NCI-H510A treated with DMSO at 0.1 percent for 48 hours (cell line): ENCODE measurements at regions not wholly inside any gene's neighbourhood (a gene's known extent, or its start where the extent isn't known, plus 50 kb on each side); places are given as distances from the start of the nearest gene placed in this dataset.
"Not testable (repeated sequence)": the region's sequence is repeated elsewhere in the genome, so short reads cannot be mapped to it uniquely, and the experiment has no call there.

Experiments
- DNase-seq: peaks from one replicate; lab custom pipeline; 2025; lab: John Stamatoyannopoulos, UW

DNA sequence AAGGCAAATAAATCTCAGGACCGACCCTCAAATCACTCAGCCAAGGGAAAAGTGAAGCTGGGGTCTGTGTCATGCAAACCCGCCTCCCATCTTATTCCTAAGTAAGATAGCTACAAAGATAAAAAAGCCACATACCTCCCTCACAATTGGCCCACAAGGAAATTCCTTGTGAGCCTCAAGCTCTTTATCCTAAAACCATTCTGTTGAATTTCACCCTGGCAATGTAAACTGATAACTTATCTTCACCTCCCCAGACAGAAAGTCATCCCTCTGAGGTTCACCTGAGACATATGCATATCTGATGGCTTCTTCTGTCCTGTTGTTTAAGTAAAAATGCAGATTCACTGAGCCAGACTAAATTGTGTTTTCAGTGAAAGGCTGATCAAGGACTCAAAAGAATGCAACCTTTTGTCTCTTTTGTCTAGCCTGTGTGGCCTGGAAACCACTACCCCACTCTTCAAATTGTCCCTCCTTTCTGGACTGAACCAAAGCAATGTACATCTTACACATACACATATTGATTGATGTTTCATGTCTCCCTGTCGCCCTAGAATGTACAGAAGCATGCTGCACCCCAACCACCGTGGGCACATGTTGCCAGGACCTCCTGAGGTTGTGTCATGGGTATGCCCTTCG is 91.3 kb downstream of the MFAP3L start:
- DNase-seq, result no peak

DNA sequence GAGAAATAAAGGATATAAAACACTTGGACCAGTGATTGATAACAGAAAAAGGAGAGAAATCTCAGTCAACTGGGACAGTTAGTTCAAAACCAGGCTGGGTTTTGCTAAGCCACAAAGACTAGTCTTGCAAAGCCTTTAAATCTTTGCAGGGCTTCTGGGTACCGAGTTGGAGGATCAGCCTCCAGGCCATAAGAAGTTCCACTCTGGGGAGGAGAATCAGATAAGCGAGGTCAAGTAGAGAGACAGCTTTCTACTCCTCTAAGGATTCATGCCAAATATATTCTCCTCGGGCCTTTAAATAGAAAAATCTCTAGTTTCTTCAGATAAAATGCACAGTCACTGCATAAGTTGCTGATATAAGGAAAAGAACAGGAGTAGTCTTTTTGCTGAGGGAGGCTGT is 92.7 kb downstream of the MFAP3L start:
- DNase-seq, result no peak

DNA sequence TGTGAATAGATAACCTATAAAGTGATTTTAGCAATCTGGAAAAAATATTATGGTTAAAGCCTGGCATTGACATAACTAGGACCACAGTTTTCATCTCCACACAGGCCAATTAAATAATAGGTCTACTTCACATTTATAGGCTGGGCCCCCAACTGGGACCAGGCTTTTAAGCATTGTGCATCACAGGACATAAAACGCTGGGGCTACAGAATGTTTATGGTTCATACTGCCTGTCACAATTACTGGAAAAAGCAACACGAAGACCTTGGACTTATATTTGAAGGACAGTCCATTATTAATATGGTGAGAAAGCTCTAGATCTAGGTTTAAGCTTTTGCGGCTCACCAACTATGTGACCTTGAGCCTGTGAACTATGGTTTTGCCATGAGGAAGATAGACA is 94.2 kb downstream of the MFAP3L start:
- DNase-seq, result no peak

DNA sequence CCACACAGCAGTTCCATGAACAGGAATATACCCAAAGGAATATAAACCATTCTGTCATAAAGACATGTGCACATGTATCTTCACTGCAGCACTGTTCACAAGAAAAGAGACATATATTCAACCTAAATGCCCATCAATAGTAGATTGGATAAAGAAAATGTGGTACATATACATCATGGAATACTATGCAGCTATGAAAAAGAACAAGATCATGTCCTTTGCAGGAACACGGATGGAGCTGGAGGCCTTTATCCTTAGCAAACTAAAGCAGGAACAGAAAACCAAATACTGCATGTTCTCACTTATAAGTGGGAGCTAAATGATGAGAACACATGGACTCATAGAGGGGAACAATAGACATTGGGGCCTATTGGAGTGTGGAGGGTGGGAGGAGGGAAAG is 95.4 kb downstream of the MFAP3L start:
- DNase-seq, result not testable (repeated sequence)

DNA sequence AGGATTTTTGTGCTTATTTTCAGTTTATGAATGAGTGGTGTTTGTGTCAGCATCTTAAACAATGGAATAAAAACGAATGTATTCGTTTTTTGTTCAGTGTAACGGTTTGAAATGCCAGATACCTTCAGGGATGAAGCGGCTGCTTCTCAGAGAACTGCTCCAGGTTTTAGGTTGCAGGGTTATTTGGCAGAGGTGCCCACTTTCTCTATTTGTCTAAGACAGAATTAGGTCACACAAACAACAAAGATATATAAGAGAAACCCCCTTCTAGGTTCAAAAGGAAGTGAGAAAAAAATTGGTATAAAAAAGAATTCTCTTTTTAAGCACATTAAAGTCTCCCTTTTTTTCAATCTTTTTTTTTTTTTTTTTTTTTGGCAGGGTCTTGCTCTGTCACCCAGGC is 98.9 kb downstream of the MFAP3L start:
- no peak for DNase-seq

DNA sequence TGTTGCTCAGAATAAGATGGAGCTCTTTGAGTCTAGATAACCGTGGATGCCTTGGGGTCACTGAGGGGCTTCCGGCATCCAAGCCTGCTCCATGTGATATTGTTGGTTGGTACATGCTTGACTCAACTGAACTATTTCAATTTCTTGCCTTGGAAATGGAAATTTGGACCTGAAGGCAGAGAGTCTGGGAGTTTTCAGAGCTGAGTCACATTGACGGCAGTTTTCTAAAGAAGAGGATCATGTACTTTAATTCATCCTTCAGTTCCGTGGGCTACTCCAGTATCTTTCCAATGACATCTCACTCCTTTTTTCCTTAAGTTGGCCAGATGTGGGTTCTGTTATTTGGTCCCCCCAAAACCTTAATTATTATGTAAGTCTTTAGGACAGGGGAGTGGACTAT is 100.5 kb downstream of the MFAP3L start:
- no peak for DNase-seq

DNA sequence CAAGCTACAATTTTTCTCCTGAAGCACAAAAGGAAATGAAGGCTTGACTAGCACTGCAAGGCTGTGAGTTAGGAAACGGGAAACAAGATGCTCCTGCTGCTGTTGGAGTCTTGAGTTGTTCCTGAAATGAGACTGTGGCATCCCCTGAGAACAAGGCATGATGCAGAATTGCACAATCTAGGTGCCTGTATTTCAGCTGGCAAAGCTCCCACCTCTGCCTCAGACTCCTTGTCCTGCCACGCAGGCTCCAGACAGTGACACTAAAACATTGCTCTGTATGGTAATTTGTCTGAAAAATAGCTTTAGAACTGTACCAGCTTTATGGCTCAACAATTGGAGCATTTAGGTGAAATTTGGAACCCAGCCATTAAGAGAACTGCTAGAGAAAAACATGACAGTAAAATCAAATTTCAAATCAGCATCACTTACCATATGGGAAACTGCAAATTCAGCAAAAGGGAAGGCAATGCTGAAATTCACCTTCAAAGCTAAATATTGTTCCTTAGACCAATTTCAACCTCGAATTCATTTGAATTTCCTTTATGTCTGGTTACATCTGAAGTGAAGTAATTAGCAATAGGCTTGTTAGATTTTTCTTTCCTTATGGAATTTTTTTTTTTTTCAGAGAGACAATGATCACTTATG is 103.4 kb downstream of the MFAP3L start:
- no peak for DNase-seq

DNA sequence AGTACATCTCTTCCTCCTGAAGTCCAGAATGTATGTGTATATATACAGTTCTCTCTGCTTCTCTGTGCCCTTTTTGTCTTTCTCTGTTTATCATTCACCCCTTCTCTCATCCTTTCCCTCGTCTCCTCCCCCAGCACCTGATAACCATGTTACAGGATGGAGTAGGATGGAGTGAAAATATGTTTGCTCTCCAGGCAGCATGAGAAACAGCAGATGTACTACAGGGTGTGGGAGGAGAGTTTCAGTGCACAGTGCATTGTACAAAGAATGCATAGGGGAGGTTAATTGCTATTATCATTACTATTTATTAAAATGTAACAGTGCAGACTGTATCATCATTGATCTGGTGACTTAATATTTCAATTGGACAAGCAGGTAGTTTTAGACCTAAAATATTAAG is 104.5 kb downstream of the MFAP3L start:
- no peak for DNase-seq

DNA sequence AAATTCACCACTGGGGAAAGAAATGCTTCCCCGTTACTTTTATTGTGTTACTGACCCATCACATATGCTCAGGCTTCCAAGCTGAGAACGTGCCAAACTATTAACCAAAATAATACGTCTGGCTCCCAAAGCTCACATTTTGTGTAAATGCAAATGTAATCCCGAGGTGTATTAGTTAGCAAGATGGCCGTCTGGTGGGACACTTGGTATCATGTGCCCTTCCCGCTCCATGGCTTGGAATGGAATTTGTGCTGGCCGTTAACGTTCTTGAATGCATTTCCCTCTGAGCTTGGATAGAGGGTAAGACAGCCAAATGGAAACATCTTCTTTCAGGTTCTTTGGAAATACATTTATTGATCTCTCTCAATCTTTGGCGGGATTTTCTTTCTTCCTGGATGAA is 105.0 kb downstream of the MFAP3L start:
- no peak for DNase-seq

DNA sequence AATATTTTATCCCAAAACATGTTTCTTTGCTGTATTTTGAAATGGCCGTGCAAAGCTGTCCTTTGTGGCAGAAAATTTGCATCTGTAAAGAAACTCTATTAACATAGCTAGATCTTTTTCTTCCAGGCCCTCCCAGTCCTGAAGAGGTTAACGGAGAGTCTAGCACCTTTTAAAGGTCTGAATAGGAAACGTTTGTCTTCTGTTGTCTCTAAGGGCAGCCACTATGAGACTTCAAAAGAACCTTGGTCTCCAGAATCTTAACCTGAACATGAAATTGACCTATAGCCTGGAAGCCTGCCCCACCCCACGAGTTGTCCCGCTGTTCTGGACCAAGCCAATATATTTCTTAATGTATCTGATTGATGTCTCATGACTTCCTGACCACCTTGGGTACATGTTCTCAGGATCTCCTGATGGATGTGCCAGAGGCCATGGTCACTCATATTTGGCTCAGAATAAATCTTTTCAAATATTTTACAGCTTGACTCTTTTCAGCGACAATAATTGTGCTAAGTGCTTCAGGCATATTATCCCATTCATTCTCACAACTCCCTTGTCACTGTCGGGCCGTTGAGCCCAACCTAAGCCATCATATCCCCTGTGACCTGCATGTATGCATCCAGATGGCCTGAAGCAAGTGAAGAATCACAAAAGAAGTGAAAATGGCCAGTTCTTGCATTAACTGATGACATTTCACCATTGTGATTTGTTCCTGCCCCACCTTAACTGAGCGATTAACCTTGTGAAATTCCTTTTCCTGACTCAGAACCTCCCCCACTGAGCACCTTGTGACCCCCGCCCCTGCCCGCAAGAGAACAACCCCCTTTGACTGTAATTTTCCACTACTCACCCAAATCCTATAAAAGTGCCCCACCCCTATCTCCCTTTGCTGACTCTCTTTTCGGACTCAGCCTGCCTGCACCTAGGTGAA is 106.7 kb downstream of the MFAP3L start:
- DNase-seq, result not testable (repeated sequence)

DNA sequence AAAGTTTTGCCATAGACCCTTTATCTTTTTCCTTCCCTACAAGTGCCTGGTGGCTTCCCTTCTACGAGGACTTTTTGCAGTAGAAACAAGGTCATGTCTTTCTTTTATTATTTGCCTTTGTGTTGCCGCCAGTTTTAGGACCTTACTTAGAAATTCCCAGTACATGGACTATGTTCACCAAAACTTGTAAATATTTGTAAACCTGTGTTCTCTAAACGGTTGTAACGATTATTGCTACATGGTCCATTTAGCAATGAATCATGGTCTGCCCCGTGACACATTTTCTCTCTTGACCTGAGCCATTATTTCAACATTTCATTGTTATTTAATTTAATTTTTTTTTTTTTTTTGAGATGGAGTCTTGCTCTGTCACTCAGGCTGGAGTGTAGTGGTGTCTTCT is 110.7 kb downstream of the MFAP3L start:
- no peak for DNase-seq

DNA sequence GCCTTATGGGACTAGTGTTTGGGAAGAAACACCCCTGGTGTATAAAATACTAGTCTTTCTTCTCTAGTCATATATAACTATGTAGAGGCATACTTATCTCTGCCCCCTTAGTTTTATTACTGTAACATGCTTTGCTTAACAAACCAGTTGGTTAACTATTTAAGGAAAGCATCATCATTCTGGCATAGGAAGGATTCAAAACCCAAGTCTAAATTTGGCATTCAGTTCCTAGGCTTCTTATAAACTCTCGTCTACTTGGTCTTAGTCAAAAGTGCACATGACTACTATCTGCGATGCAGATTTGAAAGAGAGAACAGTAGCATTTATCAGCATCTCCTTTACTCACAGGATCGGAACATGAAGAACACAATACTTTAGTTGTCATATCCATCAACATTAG is 111.3 kb downstream of the MFAP3L start:
- DNase-seq, result no peak

DNA sequence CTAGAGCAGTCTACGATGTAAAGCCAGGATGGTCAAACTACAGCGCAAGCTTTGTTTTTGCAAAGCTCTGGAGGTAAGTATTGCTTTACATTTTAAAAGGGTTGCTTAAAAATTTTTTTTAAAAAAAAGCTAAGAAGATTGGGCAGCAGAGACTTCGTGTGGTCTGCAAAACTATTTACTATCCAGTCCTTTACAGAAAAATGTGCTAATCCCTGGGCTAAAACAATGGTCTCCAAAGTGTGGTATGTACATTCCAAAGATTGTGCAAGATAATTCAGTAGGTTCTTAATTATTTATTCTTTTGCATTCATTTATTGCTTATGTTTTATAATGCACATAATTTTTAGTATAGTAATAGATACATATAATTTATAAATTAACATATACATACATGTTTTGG is 113.2 kb downstream of the MFAP3L start:
- DNase-seq, result no peak

DNA sequence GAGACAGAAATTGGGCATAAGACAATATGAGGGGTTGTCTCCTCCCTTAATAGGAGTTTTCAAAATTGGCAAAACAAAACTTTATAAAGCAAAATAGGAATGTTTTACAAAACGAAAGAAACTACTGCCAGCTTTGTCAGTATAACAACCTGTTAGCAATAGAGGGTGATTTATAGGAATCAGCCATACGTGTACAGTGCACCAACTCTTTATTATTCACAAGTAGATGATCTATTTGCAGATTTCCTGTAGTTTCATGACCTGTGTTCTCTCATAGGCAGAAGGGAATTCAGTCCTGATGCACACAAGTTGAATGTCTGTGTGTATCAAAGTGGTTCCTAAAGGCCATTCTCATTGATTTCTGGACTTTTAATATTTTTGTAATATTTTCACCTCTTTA is 116.3 kb downstream of the MFAP3L start:
- DNase-seq, result no peak

DNA sequence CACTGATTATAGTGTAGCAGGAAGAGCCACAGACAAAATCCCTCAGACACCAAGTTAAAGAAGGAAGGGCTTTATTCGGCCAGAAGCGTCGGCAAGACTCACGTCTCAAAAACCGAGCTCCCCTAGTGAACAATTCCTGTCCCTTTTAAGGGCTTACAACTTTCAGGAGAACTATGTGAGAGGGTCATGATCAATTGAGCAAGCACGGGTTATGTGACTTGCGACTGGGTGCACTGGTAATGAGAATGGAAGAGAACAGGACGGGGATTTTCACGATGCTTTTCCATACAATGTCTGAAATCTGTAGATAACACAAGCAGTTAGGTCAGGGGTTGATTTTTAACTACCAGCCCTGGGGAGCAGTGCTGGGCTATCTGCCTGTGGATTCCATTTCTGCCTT is 116.7 kb downstream of the MFAP3L start:
- DNase-seq, result no peak

DNA sequence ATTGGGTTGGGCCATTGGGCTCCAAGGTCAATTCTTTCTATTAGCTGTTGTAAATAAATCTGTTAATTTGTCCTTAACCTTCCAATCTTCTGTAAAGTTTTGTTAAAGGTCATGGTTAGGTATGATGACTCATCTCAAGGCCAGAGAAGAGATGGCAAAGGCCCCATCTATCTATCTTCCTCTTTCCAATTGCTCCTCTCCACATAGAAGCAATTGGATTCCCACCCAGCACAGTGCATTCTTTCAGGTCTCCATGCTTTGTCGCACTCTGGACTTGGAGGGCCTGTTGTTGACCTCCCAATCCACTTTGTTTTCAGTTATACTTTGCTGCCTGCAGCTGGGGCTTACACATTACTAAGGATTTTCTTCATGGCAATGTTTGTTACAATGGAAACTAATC is 118.5 kb downstream of the MFAP3L start:
- no peak for DNase-seq

DNA sequence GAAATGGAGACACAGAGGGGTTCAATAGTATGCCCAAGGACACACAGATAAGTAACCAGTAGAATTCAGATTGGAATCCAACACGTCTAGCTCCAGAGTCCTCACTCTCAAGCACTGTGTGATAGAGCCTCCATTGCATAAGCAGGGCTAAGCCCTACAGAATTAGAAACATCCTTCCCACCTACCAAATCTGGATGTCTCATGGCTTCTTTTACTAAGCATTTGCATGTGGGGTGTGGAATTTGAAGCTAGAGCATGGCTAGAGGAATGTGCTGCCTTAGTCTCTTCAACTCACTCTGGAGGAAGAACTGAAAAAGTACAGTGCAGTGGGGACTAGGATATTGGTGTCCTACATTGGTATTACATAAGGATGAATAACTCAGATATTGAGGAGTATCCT is 119.4 kb downstream of the MFAP3L start:
- DNase-seq, result no peak

DNA sequence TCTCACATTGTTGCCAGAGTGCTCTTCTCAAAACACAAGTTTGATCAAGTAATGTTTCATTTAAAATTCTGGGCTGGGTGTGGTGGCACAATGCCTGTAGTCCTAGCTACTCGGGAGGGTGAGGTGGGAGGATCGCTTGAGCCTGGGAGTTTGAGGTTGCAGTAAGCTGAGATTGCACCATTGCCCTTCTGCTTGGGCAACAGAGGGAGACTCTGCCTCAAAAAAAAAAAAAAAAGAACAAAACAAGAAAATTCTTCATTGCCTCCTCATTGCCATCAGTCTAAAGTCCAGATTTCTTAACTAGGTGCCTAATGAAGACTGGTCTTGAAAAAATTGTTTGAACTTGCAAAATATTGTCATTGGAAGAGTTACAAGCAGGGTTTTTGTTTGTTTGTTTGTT is 120.1 kb downstream of the MFAP3L start:
- DNase-seq, result no peak

DNA sequence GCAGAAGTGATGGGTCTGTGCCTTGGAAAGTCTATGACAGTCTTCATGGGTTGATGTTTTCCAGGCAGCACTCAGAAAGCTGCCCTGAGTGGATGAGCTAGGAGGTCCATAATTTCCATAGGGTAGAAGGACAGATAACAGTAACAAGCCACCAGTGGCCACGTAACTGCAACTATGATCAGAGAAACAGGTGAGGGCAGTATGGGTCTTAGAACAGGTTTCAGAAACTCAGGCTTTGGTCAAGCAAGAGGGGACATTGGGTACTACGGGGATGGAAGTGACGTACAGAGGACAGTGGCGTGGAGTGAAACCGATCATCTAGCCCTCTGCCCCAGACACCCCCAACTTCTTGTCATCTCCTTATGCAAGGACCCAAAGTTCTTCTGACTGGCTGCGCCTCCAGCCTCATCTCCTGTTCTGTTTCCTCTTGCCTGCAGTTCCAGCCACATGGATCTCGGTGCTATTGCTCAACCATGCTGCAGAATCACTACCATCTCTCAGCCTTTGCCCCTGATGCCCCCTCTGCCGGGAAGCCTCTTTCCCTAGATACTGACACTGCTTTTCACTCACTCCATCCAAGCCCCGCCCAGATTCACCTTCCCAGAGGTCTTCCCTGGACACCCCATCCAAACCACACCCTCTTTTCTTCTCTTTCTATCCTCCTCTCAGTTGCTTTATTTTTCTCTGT is 123.4 kb downstream of the MFAP3L start:
- no peak for DNase-seq

DNA sequence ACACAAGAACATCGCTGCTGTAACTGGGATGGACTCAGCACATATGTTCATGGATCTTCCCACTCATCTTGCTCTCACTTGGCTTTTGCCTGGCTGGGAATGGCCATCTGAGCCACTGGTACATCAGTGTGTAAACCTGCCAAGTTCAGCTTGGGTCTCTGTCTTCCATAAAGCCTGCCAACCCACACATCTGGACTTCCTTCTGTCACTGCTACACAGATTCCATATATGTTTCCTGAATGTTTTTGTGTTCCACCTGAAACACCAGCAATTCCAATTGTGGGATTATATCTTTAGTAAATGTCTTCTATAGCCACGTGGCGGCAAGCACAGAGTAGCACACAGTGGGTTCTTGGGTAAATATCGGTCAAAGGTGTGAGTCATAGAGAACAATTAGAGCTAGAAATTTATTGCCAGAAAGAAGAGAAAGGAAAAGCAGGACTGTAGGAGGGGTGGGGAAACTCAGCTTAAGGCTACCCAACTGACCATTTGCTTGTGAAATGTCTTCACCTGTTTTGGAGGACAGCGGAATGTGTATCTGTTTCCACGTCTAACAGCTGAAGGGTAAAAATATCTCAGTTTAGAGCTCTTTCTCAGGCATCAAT is 125.9 kb downstream of the MFAP3L start:
- DNase-seq, result no peak

DNA sequence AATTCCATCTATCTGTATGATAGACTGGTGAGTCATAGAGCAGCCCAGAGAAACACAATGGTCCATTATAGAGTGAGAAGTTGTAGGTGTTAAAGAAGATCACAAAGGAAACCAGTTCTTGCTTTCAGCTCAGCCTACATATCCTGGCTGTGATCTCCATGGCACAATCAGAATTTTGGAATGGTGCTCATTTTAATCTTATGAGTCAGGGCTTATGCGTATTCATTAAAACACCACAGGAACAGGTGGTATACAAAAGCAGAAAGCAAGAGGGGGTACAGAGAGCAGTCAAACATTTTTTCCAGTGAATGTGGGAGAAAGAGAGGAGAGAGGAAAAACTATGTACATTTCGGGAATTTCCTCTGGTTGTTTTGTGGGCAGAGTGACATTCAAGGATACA is 126.9 kb downstream of the MFAP3L start:
- no peak for DNase-seq

DNA sequence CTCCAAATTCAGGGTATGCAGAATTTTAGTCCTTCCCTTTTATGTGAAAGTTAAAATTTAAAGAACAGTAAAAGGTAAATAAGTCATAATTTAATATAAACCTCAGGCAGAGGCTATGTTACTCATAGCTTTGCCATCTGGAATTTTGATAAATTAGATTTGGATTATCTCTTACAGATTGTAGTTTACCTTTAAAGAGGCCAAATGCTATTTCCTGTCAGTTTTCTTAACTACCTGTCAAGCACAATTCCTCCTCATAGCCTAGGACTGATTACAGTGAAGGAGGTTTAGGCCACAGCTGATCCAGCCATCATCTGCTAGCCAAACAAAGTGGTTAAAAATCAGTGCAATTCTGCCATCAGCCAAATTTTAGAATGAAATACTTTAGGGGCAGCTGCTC is 128.1 kb downstream of the MFAP3L start:
- no peak for DNase-seq
